H1 (cell line): ENCODE measurements at regions not wholly inside any gene's neighbourhood (a gene's known extent, or its start where the extent isn't known, plus 50 kb on each side); places are given as distances from the start of the nearest gene placed in this dataset.

Source experiments
- CTCF ChIA-PET: fragments of 300-600 bp; sonication (Branson Sonifier 250); formaldehyde crosslinking; loops from one replicate; lab custom pipeline; 2021; ENCODE audit not compliant: partially characterized antibody; lab: Charles Lee
- POLR2A ChIA-PET: fragments of 300-600 bp; sonication (Branson Sonifier 250); formaldehyde crosslinking; loops from one replicate; lab custom pipeline; 2021; ENCODE audit warnings: inconsistent platforms; ENCODE audit not compliant: partially characterized antibody; lab: Charles Lee
- DNase-seq, 2 experiments: peaks; one replicate each; pipeline versions ENCODE4 v3.0.0 to v3.0.0-alpha.2; 2010 to 2022; ENCODE audit warnings: low spot score in 2 of 2, low read depth in 1 of 2, mixed read lengths in 1 of 2
- FAIRE-seq: peaks from 2 replicates; lab custom pipeline; 2011; peaks lifted over from hg19 to GRCh38; lab: Jason Lieb, UNC
- H2AFZ ChIP-seq: 2 replicates; pipeline ENCODE4 v1.8.1; 2012; ENCODE audit warnings: low read length, inconsistent platforms
- H2AK5ac ChIP-seq: 2 replicates; pipeline ENCODE4 v1.6.1; 2013; ENCODE audit warnings: low read depth, low read length
- H2BK120ac ChIP-seq: replicated peaks from 2 replicates; pipeline ENCODE3; 2013; ENCODE audit warnings: low read depth, low read length, inconsistent platforms
- H2BK12ac ChIP-seq: 2 replicates; pipeline ENCODE4 v1.6.1; 2013; ENCODE audit warnings: low read depth, low read length
- H2BK15ac ChIP-seq: 2 replicates; pipeline ENCODE4 v1.6.1; 2013; ENCODE audit warnings: low read length
- H2BK20ac ChIP-seq: 2 replicates; pipeline ENCODE4 v1.6.1; 2013; ENCODE audit warnings: low read length
- H2BK5ac ChIP-seq: 2 replicates; pipeline ENCODE4 v1.6.1; 2013; ENCODE audit warnings: low read depth, low read length
- H3K14ac ChIP-seq: 2 replicates; pipeline ENCODE4 v1.6.1; 2013; ENCODE audit warnings: inconsistent platforms; ENCODE audit not compliant: insufficient read length
- H3K18ac ChIP-seq: 2 replicates; pipeline ENCODE4 v1.6.1; 2013; ENCODE audit warnings: low read length; ENCODE audit errors: extremely low read depth
- H3K23ac ChIP-seq: 2 replicates; pipeline ENCODE4 v1.6.1; 2013; ENCODE audit warnings: inconsistent platforms; ENCODE audit not compliant: insufficient read length
- H3K23me2 ChIP-seq: 2 replicates; pipeline ENCODE4 v1.6.1; 2013; ENCODE audit warnings: low read depth, low read length
- H3K27ac ChIP-seq: 2 replicates; pipeline ENCODE4 v1.6.1; 2011; ENCODE audit warnings: low read depth, low read length, inconsistent platforms
- H3K27me3 ChIP-seq, 4 experiments: replicated peaks in 1 of 4; 1 replicate in 1 of 4; 2 replicates in 3 of 4; pipeline versions ENCODE4 v1.6.1 to v1.8.1; 2011 to 2013; ENCODE audit warnings: low read length in 3 of 4, mild to moderate bottlenecking in 3 of 4, inconsistent platforms in 2 of 4, mixed read lengths in 2 of 4, moderate library complexity in 1 of 4; ENCODE audit not compliant: control insufficient read depth in 3 of 4, insufficient read depth in 3 of 4; ENCODE audit errors: extremely low read depth in 1 of 4
- H3K36me3 ChIP-seq, 4 experiments: 2 replicates each; pipeline versions ENCODE4 v1.6.1 to v1.8.1; 2011 to 2013; ENCODE audit warnings: mild to moderate bottlenecking in 4 of 4, low read length in 3 of 4, moderate library complexity in 2 of 4, control low read depth in 1 of 4, inconsistent platforms in 1 of 4; ENCODE audit not compliant: insufficient read depth in 4 of 4, control insufficient read depth in 2 of 4
- H3K4ac ChIP-seq: replicated peaks from 2 replicates; pipeline ENCODE3; 2013; ENCODE audit warnings: low read length, low read depth, mixed read lengths, inconsistent platforms; ENCODE audit not compliant: insufficient read length
- H3K4me1 ChIP-seq, 4 experiments: replicated peaks in 1 of 4; 1 replicate in 1 of 4; 2 replicates in 3 of 4; pipeline versions ENCODE4 v1.6.1 to v1.8.1; 2011 to 2013; ENCODE audit warnings: low read length in 3 of 4, inconsistent platforms in 2 of 4, mixed read lengths in 1 of 4; ENCODE audit not compliant: insufficient read depth in 4 of 4, control insufficient read depth in 3 of 4
- H3K4me2 ChIP-seq, 2 experiments: 2 replicates each; pipeline versions ENCODE4 v1.6.1 to v1.8.1; 2011 to 2013; ENCODE audit warnings: low read depth in 2 of 2, low read length in 2 of 2, control low read depth in 1 of 2, inconsistent platforms in 1 of 2, mild to moderate bottlenecking in 1 of 2; ENCODE audit not compliant: insufficient read depth in 1 of 2
- H3K4me3 ChIP-seq, 4 experiments: fragments of 200-600, 300-600 bp in 1 of 4; sonication (generic), shearing (Covaris generic), sonication (Bioruptor Twin) in 1 of 4; 2 replicates each; pipeline versions ENCODE4 v1.5.1 to v1.8.1; 2011 to 2016; ENCODE audit warnings: low read length in 4 of 4, low read depth in 3 of 4, control low read depth in 2 of 4, inconsistent platforms in 2 of 4, mild to moderate bottlenecking in 2 of 4, mixed read lengths in 1 of 4, moderate library complexity in 1 of 4; ENCODE audit not compliant: insufficient read depth in 2 of 4; ENCODE audit errors: extremely low read depth in 1 of 4
- H3K56ac ChIP-seq: replicated peaks from 2 replicates; pipeline ENCODE3; 2013; ENCODE audit warnings: low read depth, mild to moderate bottlenecking, mixed read lengths, low read length, inconsistent platforms; ENCODE audit not compliant: insufficient read length
- H3K79me1 ChIP-seq: 2 replicates; pipeline ENCODE4 v1.6.1; 2013; ENCODE audit warnings: low read depth, low read length, control low read depth
- H3K79me2 ChIP-seq, 2 experiments: 2 replicates each; pipeline versions ENCODE4 v1.6.1 to v1.8.1; 2012 to 2013; ENCODE audit warnings: low read length in 2 of 2, mild to moderate bottlenecking in 2 of 2, inconsistent platforms in 1 of 2; ENCODE audit not compliant: insufficient read depth in 2 of 2, control insufficient read depth in 1 of 2
- H3K9ac ChIP-seq, 4 experiments: replicated peaks in 1 of 4; 1 replicate in 1 of 4; 2 replicates in 3 of 4; pipeline versions ENCODE4 v1.6.1 to v1.8.1; 2011 to 2013; ENCODE audit warnings: low read depth in 3 of 4, low read length in 3 of 4, control low read depth in 2 of 4, mild to moderate bottlenecking in 2 of 4, moderate library complexity in 2 of 4, inconsistent platforms in 1 of 4; ENCODE audit errors: extremely low read depth in 1 of 4
- H3K9me3 ChIP-seq, 2 experiments: 2 replicates each; pipeline versions ENCODE4 v1.6.1 to v1.8.1; 2012 to 2013; ENCODE audit warnings: mild to moderate bottlenecking in 2 of 2, moderate library complexity in 2 of 2, control low read depth in 1 of 2, inconsistent platforms in 1 of 2, low read depth in 1 of 2, low read length in 1 of 2, mixed read lengths in 1 of 2; ENCODE audit not compliant: insufficient read depth in 2 of 2
- H4K20me1 ChIP-seq, 2 experiments: replicated peaks in 1 of 2; 2 replicates each; pipeline versions ENCODE3 to v1.8.1; 2011 to 2013; ENCODE audit warnings: inconsistent platforms in 2 of 2, low read length in 2 of 2, mild to moderate bottlenecking in 1 of 2; ENCODE audit not compliant: insufficient read depth in 2 of 2, control insufficient read depth in 1 of 2
- H4K5ac ChIP-seq: 2 replicates; pipeline ENCODE4 v1.6.1; 2013; ENCODE audit warnings: low read length, low read depth, mixed read lengths, inconsistent platforms; ENCODE audit not compliant: insufficient read length
- H4K8ac ChIP-seq: 2 replicates; pipeline ENCODE4 v1.8.0; 2013; ENCODE audit warnings: mild to moderate bottlenecking, moderate library complexity, low read length, inconsistent platforms; ENCODE audit not compliant: insufficient read depth; ENCODE audit errors: extremely low read depth
- H4K91ac ChIP-seq: replicated peaks from 2 replicates; pipeline ENCODE3; 2013; ENCODE audit warnings: low read length, mixed read lengths, inconsistent platforms; ENCODE audit not compliant: insufficient read length
- CREB1 ChIP-seq: IDR thresholded peaks from 2 replicates; pipeline ENCODE4 v1.6.1; 2012; ENCODE audit warnings: inconsistent platforms
- KDM4A ChIP-seq: IDR thresholded peaks from one replicate; pipeline ENCODE4 v1.7.1; 2012; ENCODE audit warnings: low read depth, mild to moderate bottlenecking, moderate library complexity, low read length, inconsistent platforms; ENCODE audit not compliant: severe bottlenecking
- MAFK ChIP-seq: IDR thresholded peaks from 2 replicates; pipeline ENCODE4 v1.6.1; 2012; ENCODE audit warnings: low read depth, mild to moderate bottlenecking, improper control_type of control experiment, low read length
- MAX ChIP-seq: IDR thresholded peaks from 2 replicates; pipeline ENCODE4 v1.6.1; 2012; ENCODE audit warnings: inconsistent platforms
- PHF8 ChIP-seq: fragments of 200-600 bp; sonication (generic); conservative IDR thresholded peaks from 2 replicates; pipeline ENCODE4 v1.7.1; 2012; ENCODE audit warnings: low read depth, mild to moderate bottlenecking, inconsistent platforms, low read length, moderate library complexity
- RXRA ChIP-seq: IDR thresholded peaks from 2 replicates; pipeline ENCODE4 v1.6.1; 2011; ENCODE audit warnings: low read depth, mild to moderate bottlenecking, low read length, moderate library complexity; ENCODE audit not compliant: insufficient read depth
- SP2 ChIP-seq: IDR thresholded peaks from 2 replicates; pipeline ENCODE4 v1.6.1; 2012; ENCODE audit warnings: mild to moderate bottlenecking, low read length, inconsistent platforms
- TCF12 ChIP-seq: IDR thresholded peaks from 2 replicates; pipeline ENCODE4 v1.6.1; 2011; ENCODE audit warnings: low read depth, mild to moderate bottlenecking, low read length
- WGBS, 2 experiments: shearing (Covaris generic) in 1 of 2; methylation state at CpG; one replicate each; pipeline versions ENCODE4 v1.1.6 to v1.1.7; 2013 to 2015; ENCODE audit warnings: low lambda C conversion rate in 2 of 2, mixed read lengths in 2 of 2, inconsistent platforms in 1 of 2, low coverage in 1 of 2, missing lambda C conversion rate in 1 of 2; ENCODE audit not compliant: insufficient replicate concordance in 2 of 2, insufficient coverage in 1 of 2, insufficient read length in 1 of 2; ENCODE audit errors: extremely low coverage in 1 of 2, missing lambda C conversion rate in 1 of 2; 5-methylcytosine and 5-hydroxymethylcytosine counted together

GRCh38 chr11:123330948-123331347 lies 99.1 kb upstream of the GRAMD1B start:
- Histone ChIP-seq H3K18ac (no peak overlapping the region), H3K79me2 (no peaks in the 10 kb centered on the region), H2BK120ac (no peak overlapping the region), H3K27ac (no peak overlapping the region), H4K5ac (no peak overlapping the region), H3K27me3 (no peaks in the 10 kb centered on the region), H2AK5ac (no peak overlapping the region), H3K4ac (no peak overlapping the region), H3K23ac (no peak overlapping the region), H2BK5ac (no peak overlapping the region), H3K9me3 (peaks cover 4 to 5% of the 10 kb centered on the region in 2 experiments; a peak in 1 of 4 replicates), H2AFZ (no peak overlapping the region), H3K23me2 (no peaks in the 10 kb centered on the region), H3K4me1 (no peaks in the 10 kb centered on the region), H4K91ac (no peak overlapping the region), H3K4me3 (no peak overlapping the region), H2BK15ac (no peak overlapping the region), H3K36me3 (no peaks in the 10 kb centered on the region), H3K9ac (no peak overlapping the region), H3K56ac (no peak overlapping the region), H4K20me1 (no peaks in the 10 kb centered on the region), H4K8ac (no peak overlapping the region), H2BK20ac (no peak overlapping the region), H3K4me2 (no peak overlapping the region), H3K79me1 (no peaks in the 10 kb centered on the region), H3K14ac (no peak overlapping the region), H2BK12ac (no peak overlapping the region)
- TF ChIP-seq RXRA (no peak), KDM4A (no peak), CREB1 (no peak), MAX (no peak), TCF12 (no peak), SP2 (no peak), PHF8 (no peak), MAFK (no peak)
- ChIA-PET POLR2A (no interaction called here), CTCF (interaction anchor here (0.6 to 1.5 kb wide), 5 partner anchors 11 to 230 kb away, joined by 3 to 6 read pairs (median 3); no protein-coding TSS in a partner anchor)
- FAIRE-seq (no peak), DNase-seq (no peak)
- WGBS, 2 experiments = 92% methylated on average over 2 of the region's 2 CpGs; no CpG with 5 or more reads in 1 of the 2 experiments
